ENCODE measurements at regions not wholly inside any gene's neighbourhood (a gene's known extent, or its start where the extent isn't known, plus 50 kb on each side); places are given as distances from the start of the nearest gene placed in this dataset.
A peak's percentile ranks its signal among the peaks of the same experiment; 100 is the strongest.
"Not testable (repeated sequence)": the region's sequence is repeated elsewhere in the genome, so short reads cannot be mapped to it uniquely, and the experiment has no call there.

DNA sequence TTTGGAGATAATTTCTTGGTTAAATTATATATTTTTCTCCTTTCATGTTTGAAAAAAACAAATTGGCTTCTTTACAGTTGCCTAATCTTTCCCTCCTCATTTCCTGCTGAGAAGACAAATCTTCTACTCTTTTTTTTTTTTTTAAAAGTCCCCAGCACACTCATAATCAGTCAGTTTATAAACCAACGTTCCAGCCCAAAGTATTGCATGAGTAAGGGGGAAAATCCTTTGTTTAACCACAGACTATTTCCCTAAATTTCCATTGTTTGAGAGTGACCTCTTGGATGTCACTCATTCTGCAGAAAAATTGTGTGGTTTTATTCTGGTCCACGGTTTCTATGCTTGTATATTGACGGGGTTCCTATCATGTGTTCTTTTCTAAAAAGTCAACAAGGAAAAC is 55.1 kb upstream of the TLR4 start:
- peak; percentile 46 for DNase-seq

- no peak for DNase-seq
These were observed 59.1 kb upstream of the TLR4 start for GRCh38 chr9:117644932-117645636.

DNA sequence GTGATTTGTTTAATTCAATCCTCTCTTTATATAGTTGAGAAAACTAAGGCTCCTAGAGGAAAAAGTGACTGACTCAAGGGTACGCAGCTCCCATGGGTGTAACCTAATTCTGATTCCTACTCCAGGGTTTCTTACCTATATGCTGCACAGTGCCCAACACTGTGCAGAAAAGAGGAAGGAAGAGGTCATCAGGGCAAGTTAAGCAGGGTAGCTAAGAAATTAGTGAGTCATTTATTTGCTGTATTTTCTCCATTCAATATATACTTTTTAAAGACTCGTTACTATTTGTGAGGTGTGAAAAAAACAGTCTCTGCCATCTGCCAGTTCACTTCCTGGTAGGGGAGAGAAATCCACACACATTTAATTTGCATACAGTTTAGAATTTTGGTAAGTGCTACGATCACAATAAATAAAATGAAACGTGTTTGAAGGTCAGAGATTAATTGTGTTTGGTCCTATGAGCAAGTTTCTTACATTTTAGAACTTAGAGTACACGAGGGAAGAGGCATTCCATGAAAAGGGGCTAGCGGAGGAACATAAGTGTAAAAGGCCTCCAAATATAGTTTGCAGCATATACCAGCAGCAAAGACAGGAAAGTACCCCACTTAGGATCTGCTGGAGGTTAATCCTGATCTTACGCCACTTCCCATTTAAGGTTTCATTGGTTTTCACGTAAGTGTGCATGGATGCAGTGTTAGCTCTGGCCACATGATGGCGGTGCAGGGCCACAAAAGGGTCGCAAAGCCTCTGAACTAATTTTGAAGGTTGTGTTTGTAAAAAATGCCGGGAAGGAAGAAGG is 59.9 kb upstream of the TLR4 start:
- DNase-seq: peak; percentile 80

DNA sequence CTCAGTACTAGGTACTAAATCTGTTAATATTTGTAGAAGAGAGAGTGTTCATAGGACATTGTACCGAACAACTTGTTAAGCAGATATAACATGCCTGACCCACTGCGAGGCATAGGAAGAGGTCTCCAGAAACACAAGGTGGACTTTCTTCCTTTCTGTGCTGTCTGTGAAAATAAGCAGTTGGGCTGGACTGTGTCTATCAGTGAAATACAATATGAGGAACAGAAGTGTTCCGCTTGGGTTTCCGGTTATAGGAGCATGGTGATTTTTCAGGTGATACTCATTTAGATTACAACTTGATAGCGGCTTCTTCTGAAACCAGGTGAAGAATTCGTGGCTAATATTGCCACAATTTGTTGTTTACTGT is 60.9 kb upstream of the TLR4 start:
- DNase-seq: no peak

- DNase-seq: not testable (repeated sequence)
These were observed 61.5 kb upstream of the TLR4 start for GRCh38 chr9:117642571-117643287.

- no peak for DNase-seq
These were observed 67.5 kb upstream of the TLR4 start for GRCh38 chr9:117636681-117637080.

- no peak for DNase-seq
These were observed 79.0 kb upstream of the TLR4 start for GRCh38 chr9:117625154-117625553.

- no peak for DNase-seq
These were observed 80.1 kb upstream of the TLR4 start for GRCh38 chr9:117624106-117624505.

GRCh38 chr9:117622347-117622746 is 81.9 kb upstream of the TLR4 start:
- no peak for DNase-seq

- no peak for DNase-seq
These were observed 87.8 kb upstream of the TLR4 start for GRCh38 chr9:117616431-117616831.

DNA sequence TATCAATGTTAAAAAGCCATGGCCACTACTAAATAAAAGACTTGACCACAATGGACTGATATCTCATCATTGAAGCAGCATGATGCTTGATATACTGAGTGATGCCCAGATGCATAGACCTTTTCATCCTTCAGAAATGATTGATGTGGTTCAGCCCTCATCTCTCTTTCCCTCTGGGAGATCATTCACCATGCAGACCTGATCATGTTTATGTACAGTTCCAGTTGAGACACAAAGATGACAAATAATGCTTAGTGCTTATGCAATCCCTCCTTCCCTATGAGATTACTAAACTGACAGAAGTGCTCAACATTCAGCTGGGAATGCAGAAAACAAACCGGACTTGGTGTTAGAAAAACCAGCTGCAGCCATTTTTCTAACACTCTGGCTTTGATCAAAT is 91.9 kb upstream of the TLR4 start:
- no peak for DNase-seq

DNA sequence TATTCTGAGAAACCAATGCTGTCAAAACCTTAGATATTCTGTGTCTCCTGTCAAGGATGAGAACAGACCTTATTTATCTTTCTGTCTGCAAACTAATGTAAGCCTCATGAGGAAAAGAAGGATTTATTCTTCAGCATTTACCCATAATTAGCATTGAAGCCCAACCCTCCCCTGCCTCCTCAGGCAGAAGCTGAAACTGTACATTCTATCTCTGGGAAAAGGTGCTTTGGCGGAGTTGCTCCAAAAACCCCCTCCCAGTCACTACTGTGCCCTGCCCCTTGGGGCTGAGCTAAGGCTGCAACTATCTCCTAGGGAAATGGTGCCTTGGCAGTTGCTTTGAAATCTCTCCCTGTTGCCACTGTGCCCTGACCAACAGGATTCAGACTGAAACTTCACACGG is 106.2 kb upstream of the TLR4 start:
- no peak for DNase-seq

GRCh38 chr9:117596678-117597077 is 107.5 kb upstream of the TLR4 start:
- no peak for DNase-seq

DNA sequence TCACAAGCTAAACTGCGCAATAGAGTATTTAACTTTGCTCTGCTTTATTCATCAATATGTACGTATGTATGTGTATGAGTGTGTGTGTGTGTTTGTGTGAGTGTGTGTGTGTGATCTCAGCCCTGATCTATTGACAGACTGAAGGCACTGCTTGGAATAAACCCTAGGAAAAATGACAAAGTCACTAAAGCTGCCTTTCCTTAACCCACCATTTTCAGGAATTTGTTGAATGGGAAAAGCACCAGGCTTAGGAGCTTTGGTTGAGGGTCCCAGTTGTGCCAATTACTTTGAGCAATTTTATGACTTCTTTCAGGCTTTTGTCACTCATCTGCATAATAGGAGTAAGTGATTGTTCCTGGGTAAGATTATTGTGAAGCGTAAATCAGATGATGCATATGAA is 108.6 kb upstream of the TLR4 start:
- no peak for DNase-seq

- no peak for DNase-seq
These were observed 116.9 kb upstream of the TLR4 start for GRCh38 chr9:117587263-117587662.

DNA sequence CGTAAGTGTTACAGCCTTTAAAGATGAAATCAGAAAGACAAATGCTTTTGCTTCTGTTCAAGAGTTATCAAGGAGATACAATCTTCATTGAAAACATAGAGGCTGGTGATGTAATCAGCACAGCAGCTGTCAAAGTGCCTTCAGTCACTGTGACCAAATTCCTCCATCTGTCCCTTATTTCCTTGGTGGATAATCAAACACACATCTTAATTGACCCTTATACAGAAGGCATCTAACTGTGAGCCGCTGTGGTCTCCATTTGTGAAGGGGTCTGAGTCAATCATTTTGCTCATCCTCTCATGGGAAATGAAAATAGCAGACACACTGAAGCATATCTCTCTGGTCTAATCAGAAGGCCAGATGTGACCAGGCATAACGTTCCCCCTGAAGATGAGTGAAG is 130.1 kb upstream of the TLR4 start:
- DNase-seq: no peak

- DNase-seq: no peak
These were observed 139.4 kb upstream of the TLR4 start for GRCh38 chr9:117564839-117565238.

GRCh38 chr9:117561761-117562160 is 142.4 kb upstream of the TLR4 start:
- DNase-seq: no peak

- DNase-seq: peak; percentile 19
These were observed 141.2 kb upstream of the ASTN2 start for GRCh38 chr9:117555964-117556629.

DNA sequence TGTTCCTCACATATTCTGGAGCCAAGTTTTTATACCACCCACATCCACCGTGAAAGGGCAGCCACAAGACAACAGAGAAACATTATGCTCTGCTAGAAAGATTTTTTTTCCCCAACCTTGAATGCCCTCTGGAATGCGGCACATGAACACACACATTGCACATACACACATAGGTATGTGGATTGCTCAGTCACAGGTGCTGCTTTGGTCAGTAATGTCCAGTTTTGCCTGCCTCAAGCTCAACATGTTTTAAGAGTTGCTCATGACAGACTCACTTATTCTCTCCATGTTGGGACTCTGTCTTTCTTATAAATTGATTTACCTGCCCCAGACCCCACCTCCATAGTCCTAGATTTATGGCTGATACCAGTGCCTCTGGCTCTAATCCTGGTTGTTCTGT is 138.0 kb upstream of the ASTN2 start:
- no peak for DNase-seq

DNA sequence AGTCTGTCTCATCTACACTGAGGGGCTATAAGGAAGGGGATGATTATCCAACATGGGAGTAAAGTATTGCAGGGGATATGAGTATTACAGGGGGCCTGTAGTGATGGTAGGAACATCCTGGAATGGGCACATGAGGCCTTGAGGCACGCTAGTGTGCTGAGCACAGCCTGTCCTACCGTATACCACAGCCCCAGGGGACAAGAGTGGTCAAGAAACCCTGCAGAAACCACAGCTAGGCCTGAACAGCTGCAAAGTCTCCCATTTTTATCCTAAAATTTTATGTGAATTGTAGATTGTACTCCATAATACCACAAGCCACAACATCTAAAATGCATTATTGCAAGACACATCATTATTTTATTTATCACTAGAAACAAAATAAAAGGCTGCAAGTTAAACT is 136.3 kb upstream of the ASTN2 start:
- DNase-seq: no peak

DNA sequence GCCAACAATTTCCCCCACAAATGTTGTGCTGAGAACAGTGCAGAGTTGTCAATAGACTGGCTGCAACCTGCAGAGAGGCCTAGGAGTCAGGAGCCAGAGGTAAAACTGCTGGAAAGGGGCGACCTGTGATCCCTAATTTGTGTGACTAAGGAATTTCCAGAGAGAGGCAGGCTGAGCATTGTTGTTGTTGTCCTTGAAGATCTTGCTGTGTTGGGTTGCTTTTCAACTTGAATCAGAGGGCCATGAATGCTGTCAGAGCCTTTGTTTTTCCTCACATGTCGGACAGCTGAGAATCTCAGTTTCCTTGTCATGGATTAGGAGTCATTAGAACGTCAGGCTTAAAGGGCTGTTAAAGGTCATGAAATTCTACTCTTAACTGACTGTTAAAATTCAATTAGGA is 134.6 kb upstream of the ASTN2 start:
- no peak for DNase-seq

DNA sequence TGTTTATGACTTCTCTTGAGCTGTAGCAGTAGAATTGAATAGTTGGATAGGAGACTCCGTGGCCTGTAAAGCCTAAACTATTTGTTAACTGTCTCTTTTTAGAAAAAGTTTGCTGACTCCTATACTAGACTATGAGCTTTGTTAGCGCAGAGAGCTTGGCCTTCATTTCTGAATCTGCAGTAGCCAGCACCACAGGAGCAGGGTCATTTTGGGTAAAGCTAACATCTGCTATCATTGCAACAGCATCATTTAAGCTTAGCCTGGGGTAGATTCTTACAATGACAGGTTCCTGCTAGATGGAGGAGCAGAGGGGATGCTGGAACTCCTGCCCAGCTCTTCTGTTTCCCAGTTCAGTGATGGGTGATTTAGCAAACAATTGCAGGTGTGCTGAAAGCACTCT is 133.7 kb upstream of the ASTN2 start:
- DNase-seq: no peak

- no peak for DNase-seq
These were observed 133.0 kb upstream of the ASTN2 start for GRCh38 chr9:117547904-117548303.
